HEK293 (cell line): ENCODE measurements at regions not wholly inside any gene's neighbourhood (a gene's known extent, or its start where the extent isn't known, plus 50 kb on each side); places are given as distances from the start of the nearest gene placed in this dataset.

Experiments used
- HOXA7 ChIP-seq: sonication (generic); formaldehyde crosslinking; IDR thresholded peaks from 2 replicates; pipeline ENCODE4 v1.8.1; 2022; ENCODE audit warnings: missing genetic modification reagents, borderline replicate concordance
- REPIN1 ChIP-seq: fragments of 450-650 bp; formaldehyde crosslinking; IDR thresholded peaks from 2 replicates; pipeline ENCODE4 v1.5.1; 2017; ENCODE audit warnings: missing biosample characterization, missing genetic modification characterization, low read depth
- ZNF175 ChIP-seq: fragments of 450-650 bp; formaldehyde crosslinking; IDR thresholded peaks from 2 replicates; pipeline ENCODE4 v1.5.1; 2016; ENCODE audit warnings: missing biosample characterization, missing genetic modification characterization
- ZNF2 ChIP-seq: fragments of 450-650 bp; formaldehyde crosslinking; IDR thresholded peaks from 2 replicates; pipeline ENCODE4 v1.5.1; 2016; ENCODE audit warnings: missing biosample characterization, missing genetic modification characterization
- ZNF302 ChIP-seq: fragments of 450-650 bp; formaldehyde crosslinking; IDR thresholded peaks from 2 replicates; pipeline ENCODE4 v1.5.1; 2016; ENCODE audit warnings: missing biosample characterization, missing genetic modification characterization, low read depth
- ZNF707 ChIP-seq: fragments of 450-650 bp; formaldehyde crosslinking; IDR thresholded peaks from 2 replicates; pipeline ENCODE4 v1.5.1; 2016; ENCODE audit warnings: missing biosample characterization, missing genetic modification characterization
- ZNF792 ChIP-seq: fragments of 450-650 bp; formaldehyde crosslinking; IDR thresholded peaks from 2 replicates; pipeline ENCODE4 v1.5.1; 2016; ENCODE audit warnings: missing biosample characterization, missing genetic modification characterization
- TF ChIP-seq, protein P1 (sequence below): fragments of 450-650 bp; formaldehyde crosslinking; IDR thresholded peaks from 2 replicates; pipeline ENCODE4 v1.5.1; 2016; ENCODE audit warnings: missing biosample characterization, missing genetic modification characterization
- TF ChIP-seq, protein P2 (sequence below): fragments of 450-650 bp; formaldehyde crosslinking; conservative IDR thresholded peaks from 2 replicates; pipeline ENCODE4 v1.5.1; 2016; ENCODE audit warnings: low read depth, missing biosample characterization, missing genetic modification characterization
- TF ChIP-seq, protein P3 (sequence below): fragments of 450-650 bp; formaldehyde crosslinking; IDR thresholded peaks from 2 replicates; pipeline ENCODE4 v1.5.1; 2016; ENCODE audit warnings: missing biosample characterization, missing genetic modification characterization
- TF ChIP-seq, protein P4 (sequence below): fragments of 450-650 bp; formaldehyde crosslinking; IDR thresholded peaks from 2 replicates; pipeline ENCODE4 v1.5.1; 2016; ENCODE audit warnings: missing biosample characterization, missing genetic modification characterization
- TF ChIP-seq, protein P5 (sequence below): fragments of 450-650 bp; formaldehyde crosslinking; IDR thresholded peaks from 2 replicates; pipeline ENCODE4 v1.5.1; 2017; ENCODE audit warnings: missing biosample characterization, missing genetic modification characterization

DNA sequence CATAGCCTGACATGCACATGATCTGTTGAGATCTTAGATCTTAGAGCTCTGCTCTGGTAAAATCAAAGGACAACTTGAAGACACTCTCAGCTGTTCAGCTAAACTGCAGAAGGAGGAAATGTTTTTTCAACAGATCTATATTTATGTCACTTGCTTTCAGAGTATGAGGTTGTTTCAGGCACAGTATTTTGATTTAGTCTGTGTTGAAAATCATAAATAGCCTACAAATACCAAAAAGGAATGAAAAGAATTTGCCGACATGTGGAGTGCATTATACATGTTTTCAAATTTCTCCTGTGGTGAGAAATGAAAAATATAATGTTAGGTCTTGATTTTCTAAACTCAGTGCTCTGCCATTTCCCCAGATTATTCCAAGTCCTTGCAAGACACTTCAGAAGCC lies 1118.4 kb downstream of the TBL1XR1 start:
- TF ChIP-seq ZNF2 (tag by site-specific recombination) (no peak), ZNF792 (no peak), HOXA7 (CRISPR knock-in tag) (no peak), ZNF175 (no peak), ZNF302 (tag by site-specific recombination) (no peak), ZNF707 (tag by site-specific recombination) (no peak), REPIN1 (tag by site-specific recombination) (no peak)
- TF ChIP-seq, protein P1, sequence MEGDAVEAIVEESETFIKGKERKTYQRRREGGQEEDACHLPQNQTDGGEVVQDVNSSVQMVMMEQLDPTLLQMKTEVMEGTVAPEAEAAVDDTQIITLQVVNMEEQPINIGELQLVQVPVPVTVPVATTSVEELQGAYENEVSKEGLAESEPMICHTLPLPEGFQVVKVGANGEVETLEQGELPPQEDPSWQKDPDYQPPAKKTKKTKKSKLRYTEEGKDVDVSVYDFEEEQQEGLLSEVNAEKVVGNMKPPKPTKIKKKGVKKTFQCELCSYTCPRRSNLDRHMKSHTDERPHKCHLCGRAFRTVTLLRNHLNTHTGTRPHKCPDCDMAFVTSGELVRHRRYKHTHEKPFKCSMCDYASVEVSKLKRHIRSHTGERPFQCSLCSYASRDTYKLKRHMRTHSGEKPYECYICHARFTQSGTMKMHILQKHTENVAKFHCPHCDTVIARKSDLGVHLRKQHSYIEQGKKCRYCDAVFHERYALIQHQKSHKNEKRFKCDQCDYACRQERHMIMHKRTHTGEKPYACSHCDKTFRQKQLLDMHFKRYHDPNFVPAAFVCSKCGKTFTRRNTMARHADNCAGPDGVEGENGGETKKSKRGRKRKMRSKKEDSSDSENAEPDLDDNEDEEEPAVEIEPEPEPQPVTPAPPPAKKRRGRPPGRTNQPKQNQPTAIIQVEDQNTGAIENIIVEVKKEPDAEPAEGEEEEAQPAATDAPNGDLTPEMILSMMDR (tag by site-specific recombination): no peak
- TF ChIP-seq, protein P2, sequence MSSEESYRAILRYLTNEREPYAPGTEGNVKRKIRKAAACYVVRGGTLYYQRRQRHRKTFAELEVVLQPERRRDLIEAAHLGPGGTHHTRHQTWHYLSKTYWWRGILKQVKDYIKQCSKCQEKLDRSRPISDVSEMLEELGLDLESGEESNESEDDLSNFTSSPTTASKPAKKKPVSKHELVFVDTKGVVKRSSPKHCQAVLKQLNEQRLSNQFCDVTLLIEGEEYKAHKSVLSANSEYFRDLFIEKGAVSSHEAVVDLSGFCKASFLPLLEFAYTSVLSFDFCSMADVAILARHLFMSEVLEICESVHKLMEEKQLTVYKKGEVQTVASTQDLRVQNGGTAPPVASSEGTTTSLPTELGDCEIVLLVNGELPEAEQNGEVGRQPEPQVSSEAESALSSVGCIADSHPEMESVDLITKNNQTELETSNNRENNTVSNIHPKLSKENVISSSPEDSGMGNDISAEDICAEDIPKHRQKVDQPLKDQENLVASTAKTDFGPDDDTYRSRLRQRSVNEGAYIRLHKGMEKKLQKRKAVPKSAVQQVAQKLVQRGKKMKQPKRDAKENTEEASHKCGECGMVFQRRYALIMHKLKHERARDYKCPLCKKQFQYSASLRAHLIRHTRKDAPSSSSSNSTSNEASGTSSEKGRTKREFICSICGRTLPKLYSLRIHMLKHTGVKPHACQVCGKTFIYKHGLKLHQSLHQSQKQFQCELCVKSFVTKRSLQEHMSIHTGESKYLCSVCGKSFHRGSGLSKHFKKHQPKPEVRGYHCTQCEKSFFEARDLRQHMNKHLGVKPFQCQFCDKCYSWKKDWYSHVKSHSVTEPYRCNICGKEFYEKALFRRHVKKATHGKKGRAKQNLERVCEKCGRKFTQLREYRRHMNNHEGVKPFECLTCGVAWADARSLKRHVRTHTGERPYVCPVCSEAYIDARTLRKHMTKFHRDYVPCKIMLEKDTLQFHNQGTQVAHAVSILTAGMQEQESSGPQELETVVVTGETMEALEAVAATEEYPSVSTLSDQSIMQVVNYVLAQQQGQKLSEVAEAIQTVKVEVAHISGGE (tag by site-specific recombination): no peak
- TF ChIP-seq, protein P3, sequence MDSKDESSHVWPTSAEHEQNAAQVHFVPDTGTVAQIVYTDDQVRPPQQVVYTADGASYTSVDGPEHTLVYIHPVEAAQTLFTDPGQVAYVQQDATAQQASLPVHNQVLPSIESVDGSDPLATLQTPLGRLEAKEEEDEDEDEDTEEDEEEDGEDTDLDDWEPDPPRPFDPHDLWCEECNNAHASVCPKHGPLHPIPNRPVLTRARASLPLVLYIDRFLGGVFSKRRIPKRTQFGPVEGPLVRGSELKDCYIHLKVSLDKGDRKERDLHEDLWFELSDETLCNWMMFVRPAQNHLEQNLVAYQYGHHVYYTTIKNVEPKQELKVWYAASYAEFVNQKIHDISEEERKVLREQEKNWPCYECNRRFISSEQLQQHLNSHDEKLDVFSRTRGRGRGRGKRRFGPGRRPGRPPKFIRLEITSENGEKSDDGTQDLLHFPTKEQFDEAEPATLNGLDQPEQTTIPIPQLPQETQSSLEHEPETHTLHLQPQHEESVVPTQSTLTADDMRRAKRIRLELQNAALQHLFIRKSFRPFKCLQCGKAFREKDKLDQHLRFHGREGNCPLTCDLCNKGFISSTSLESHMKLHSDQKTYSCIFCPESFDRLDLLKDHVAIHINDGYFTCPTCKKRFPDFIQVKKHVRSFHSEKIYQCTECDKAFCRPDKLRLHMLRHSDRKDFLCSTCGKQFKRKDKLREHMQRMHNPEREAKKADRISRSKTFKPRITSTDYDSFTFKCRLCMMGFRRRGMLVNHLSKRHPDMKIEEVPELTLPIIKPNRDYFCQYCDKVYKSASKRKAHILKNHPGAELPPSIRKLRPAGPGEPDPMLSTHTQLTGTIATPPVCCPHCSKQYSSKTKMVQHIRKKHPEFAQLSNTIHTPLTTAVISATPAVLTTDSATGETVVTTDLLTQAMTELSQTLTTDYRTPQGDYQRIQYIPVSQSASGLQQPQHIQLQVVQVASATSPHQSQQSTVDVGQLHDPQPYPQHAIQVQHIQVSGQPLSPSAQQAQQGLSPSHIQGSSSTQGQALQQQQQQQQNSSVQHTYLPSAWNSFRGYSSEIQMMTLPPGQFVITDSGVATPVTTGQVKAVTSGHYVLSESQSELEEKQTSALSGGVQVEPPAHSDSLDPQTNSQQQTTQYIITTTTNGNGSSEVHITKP (tag by site-specific recombination): no peak
- TF ChIP-seq, protein P4, sequence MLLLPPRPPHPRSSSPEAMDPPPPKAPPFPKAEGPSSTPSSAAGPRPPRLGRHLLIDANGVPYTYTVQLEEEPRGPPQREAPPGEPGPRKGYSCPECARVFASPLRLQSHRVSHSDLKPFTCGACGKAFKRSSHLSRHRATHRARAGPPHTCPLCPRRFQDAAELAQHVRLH (tag by site-specific recombination): no peak
- TF ChIP-seq, protein P5, sequence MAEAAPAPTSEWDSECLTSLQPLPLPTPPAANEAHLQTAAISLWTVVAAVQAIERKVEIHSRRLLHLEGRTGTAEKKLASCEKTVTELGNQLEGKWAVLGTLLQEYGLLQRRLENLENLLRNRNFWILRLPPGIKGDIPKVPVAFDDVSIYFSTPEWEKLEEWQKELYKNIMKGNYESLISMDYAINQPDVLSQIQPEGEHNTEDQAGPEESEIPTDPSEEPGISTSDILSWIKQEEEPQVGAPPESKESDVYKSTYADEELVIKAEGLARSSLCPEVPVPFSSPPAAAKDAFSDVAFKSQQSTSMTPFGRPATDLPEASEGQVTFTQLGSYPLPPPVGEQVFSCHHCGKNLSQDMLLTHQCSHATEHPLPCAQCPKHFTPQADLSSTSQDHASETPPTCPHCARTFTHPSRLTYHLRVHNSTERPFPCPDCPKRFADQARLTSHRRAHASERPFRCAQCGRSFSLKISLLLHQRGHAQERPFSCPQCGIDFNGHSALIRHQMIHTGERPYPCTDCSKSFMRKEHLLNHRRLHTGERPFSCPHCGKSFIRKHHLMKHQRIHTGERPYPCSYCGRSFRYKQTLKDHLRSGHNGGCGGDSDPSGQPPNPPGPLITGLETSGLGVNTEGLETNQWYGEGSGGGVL (tag by site-specific recombination): no peak
